ENCODE measurements at regions not wholly inside any gene's neighbourhood (a gene's known extent, or its start where the extent isn't known, plus 50 kb on each side); places are given as distances from the start of the nearest gene placed in this dataset.

DNA sequence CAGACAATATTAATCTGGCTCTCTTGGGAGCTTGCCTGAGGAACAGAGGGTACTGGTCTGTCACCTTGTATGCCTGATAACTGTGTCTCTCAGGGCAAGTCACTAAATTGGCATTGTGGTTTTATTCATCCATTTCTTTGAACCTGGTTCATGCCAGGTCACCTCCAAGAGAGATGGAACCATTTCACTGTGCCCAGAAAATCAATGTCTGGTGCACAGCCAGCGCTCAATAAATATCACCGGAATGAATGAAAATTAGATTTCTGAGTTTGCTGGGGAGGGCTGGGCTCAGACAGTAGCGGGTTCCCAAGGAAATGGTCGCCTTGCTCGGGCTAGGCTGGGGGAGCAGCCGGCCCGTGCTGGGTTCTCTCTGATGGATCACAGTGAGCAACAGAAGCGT is 64.1 kb upstream of the BAIAP2L1 start:
- no peak for DNase-seq (ENCODE audit: low read depth)
- TF ChIP-seq, protein P1, sequence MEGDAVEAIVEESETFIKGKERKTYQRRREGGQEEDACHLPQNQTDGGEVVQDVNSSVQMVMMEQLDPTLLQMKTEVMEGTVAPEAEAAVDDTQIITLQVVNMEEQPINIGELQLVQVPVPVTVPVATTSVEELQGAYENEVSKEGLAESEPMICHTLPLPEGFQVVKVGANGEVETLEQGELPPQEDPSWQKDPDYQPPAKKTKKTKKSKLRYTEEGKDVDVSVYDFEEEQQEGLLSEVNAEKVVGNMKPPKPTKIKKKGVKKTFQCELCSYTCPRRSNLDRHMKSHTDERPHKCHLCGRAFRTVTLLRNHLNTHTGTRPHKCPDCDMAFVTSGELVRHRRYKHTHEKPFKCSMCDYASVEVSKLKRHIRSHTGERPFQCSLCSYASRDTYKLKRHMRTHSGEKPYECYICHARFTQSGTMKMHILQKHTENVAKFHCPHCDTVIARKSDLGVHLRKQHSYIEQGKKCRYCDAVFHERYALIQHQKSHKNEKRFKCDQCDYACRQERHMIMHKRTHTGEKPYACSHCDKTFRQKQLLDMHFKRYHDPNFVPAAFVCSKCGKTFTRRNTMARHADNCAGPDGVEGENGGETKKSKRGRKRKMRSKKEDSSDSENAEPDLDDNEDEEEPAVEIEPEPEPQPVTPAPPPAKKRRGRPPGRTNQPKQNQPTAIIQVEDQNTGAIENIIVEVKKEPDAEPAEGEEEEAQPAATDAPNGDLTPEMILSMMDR (conservative IDR thresholded peaks at IDR 0.05; ENCODE audit: low read length): no peak
- no peak overlapping the region for H3K4me3 ChIP-seq (ENCODE audit: low read length)

DNA sequence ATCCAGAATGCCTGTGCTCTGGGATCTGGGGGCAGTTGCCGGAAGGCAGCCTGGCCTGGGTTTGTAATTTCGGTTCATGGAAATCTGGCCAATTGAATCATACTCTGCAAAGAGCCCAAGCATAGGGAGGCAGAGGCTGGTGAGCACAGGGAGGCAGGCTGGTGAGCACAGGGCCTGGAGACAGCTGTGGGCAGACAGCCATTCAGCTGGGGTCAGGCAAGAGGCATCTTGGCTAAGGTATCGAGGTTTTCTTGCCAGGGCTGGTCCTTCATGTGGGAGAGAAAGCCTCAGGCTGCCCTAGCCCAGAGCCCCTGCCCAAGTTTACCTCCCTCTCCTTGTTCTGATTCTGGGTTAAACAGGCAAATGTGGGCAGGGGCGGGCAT is 63.7 kb upstream of the BAIAP2L1 start:
- TF ChIP-seq, protein P1 (conservative IDR thresholded peaks at IDR 0.05; ENCODE audit: low read length): no peak
- DNase-seq (ENCODE audit: low read depth): no peak
- no peak overlapping the region for H3K4me3 ChIP-seq (ENCODE audit: low read length)

DNA sequence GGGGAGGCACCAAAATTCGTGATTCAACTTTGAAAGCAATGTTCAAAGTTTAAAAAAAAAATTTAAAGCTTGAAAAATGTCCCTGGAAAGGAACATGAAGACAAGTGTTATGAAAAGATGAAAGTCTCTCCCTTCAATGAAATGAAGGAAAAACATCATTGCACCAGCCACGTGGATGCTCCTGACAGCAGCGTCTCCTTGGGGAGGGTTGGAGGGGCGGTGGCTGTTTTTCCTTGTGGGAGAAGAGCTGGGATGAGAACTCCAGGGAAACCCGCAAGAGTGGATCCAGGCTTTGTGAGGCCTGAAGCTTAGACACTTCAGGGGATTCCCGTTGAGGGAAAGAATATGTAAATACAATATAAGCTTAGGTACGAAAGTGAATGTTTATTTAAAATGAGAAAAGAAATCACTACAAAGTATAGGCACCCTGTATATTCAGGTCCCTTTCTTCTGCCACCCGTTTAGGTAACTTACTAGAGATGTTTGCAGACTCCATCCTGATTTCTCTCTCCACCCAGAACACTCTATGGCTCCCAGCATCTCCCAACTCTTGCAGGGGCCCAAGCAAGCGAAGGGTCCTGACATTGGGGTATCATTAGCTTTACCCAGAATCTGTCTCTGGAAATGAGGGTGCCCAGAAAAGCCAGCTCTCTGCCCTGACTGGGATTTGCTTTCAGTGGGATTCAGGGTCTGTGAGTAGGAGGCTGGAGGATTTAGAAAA is 63.1 kb upstream of the BAIAP2L1 start:
- no peak for DNase-seq (ENCODE audit: low read depth)
- H3K4me3 ChIP-seq (ENCODE audit: low read length): no peak overlapping the region
- TF ChIP-seq, protein P1 (conservative IDR thresholded peaks at IDR 0.05; ENCODE audit: low read length): no peak

DNA sequence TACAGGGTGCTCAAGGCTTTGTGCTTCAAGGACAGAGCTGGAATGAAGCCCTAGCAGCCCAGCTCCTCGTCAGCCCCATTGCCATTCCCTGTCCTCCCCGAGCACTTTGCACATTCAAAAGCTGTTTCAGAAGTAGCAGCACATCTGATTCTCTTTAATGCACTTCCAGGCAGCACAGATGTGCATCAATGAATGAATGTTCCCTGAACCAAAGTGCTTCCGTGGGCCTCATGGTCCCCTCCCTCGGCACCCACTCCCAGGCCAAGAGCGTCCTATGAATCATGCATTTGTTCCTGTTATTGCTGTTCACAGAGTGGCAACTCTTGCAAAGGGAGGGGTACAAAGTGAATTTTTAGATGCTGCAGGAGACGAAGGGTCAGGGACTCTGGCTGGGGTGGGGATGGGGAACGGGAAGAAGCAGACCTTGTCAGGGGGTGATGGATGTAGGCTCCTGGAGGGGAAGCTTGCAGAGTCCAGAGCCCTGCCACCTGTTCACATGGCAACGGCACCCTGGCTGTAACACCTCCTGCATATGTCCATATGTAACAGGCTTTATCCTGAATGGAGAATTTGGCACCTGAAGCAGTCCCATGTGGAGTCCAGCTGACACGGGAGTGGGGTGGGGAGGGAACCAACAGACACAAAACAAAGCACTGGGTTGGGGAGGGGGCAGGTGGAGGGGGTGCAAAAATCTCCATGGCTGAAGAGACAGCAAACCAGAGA is 62.2 kb upstream of the BAIAP2L1 start:
- no peak overlapping the region for H3K4me3 ChIP-seq (ENCODE audit: low read length)
- DNase-seq (ENCODE audit: low read depth): no peak
- TF ChIP-seq, protein P1 (conservative IDR thresholded peaks at IDR 0.05; ENCODE audit: low read length): no peak

DNA sequence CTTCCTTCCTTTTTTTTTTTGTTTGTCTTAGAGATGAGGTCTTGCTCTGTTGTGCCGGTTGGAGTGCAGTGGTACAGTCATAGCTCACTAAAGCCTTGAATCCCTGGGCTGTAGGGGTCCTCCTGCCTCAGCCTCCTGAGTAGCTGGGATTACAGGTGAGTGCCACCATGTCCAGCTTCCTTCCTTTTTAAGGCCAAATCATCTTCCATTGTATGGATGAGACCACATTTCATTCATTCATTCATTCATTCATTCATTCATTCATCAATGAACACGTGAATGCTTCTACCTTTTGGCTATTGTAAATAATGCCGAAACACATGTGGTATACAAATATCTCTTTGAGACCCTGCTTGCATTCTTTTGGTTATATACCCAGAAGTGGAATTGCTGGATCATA is 60.0 kb upstream of the BAIAP2L1 start:
- TF ChIP-seq, protein P1 (conservative IDR thresholded peaks at IDR 0.05; ENCODE audit: low read length): no peak
- no peak overlapping the region for H3K4me3 ChIP-seq (ENCODE audit: low read length)
- no peak for DNase-seq (ENCODE audit: low read depth)

DNA sequence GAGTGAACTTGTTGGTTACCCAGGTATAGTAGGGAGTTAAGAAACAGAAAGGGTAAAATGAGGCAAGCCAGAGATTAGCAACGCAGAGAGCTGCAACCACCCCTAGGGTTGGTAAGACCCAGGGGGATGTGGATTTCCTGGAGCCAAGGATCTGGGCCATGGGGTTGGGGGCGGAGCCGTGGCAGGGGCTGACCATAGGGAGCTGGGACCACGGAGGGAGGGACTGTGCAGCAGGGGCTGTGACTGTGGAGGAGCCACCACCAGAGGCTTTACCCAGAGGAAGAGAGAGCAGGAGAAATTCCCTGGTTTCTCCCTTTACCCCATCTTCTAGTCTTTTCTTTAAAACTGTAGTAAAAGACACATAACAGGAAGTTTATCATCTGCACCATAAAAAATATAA is 58.6 kb upstream of the BAIAP2L1 start:
- TF ChIP-seq, protein P1 (conservative IDR thresholded peaks at IDR 0.05; ENCODE audit: low read length): no peak
- no peak overlapping the region for H3K4me3 ChIP-seq (ENCODE audit: low read length)
- DNase-seq (ENCODE audit: low read depth): no peak

Data from AG10803 (cell line).